ENCODE measurements at regions not wholly inside any gene's neighbourhood (a gene's known extent, or its start where the extent isn't known, plus 50 kb on each side); places are given as distances from the start of the nearest gene placed in this dataset.

DNA sequence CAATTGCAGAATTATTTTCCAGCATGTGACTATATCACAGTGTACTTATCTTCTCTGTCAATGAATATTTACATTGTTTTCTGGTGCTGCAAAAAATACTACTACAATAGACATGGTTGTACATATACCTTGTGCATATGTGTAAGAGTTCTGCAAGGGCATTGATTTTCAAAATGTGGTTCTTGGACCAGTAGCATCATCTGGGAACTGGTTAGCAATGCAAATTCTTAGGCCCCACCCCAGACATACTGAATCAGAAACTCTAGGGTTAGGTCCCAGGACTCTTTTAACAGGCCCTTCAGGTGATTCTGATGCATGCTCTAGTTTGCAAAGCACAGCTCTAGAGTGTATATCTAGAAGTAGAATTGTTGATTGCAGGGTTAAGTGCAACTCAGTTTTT, 292.3 kb downstream of the ZNF621 start:
- no peak for DNase-seq (ENCODE audit: low spot score)

DNA sequence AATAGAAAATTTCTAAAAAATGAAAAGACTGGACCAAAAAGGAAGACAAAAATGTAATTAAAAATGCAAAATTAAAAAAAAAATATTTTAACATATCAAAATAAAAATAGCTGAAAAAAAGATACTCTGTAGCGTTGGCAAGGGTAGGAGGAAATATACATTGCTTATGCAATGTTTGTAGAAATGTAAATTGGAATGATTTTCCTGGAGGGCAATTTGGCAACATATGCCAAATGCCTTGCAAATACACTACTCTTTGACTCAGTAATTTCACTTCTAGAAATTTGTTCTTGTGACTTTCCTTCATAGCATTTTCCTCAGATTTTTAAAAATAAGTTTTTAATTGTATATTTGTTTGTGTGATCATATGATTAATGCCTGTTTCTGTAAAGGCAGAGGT, 296.6 kb downstream of the ZNF621 start:
- DNase-seq (ENCODE audit: low spot score), result no peak

DNA sequence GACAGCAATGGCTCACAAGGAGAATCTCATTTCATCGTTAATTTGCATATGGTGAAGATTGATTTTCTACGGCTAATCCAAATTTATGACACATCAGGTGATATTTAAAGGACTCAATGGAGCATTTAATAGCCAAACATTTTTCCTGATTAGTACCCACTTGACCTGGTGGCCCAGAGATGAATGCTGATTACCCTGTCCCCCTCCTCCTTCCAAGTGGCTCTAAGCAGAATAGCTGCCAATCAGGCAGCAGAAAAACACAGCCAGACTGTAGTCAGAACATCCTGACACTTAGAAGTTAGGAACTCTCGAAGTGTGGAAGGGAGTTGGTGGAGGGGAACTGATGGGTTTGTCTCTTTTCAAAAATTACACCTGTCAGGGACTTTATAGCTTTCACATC, 302.5 kb downstream of the ZNF621 start:
- DNase-seq (ENCODE audit: low spot score), result no peak

DNA sequence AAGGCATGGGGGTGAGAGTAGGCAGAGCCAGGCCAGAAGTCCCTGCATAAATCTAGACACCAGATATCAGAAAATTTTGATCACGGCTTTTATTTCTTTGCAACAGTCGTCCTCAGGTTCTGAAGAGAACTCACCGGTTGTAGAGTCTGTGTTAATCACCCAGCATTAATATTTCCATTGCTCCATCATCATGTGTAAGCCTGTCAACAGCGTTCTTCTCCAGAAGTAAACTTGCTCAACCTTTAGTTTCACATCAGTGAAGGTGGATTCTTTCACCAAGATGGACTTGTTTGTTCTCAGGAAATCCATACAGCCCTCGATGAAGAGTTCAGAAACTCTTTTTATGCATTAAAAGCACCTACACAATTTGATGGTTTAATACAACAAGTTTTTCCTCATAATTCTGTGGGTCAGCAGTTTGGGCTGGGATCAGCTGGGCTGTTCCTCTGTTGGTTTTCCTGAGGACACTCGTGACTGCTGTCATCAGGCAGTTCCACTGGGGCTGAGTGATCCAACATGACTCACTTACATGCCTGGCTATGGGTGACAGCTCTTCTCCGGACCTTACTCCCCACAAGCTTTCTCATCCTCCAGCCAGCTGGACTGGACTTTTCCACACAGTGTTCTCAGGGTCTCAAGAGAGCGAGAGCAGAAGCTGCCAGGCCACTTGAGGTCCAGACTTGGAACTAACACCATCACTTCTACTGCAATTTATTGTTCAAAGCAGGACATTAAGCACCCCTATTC, 303.4 kb downstream of the ZNF621 start:
- no peak for DNase-seq (ENCODE audit: low spot score)

DNA sequence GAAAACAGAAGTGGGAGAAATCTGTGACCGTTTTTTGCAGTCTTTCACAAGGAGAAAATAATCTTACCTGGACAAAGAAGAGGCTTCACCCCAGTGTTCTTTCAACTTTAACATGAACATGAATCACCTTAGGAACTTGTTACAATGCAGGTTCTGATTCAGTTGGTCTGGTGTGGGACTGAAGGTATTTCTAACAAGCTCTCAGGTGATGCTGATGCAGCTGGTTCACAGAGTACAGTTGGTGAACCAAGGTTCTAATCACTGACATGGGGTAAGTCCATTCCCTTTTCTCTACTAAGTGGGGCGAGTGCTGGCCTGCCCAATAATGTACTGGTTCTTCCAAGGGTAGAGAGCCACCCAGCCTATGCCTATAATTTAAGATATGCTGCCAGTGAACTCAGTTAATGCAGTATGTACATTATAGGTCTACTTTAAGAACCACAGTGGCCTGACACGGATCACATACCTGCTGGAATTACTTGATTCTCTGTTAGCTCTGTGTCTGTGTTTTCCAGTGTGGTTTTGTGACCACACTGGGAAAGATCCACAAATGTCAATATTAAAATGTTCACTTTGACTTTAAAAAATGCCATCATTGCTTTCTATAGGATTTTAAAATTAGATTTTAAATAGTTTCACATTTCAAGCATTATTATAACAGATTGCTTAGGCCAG, 304.1 kb downstream of the ZNF621 start:
- no peak for DNase-seq (ENCODE audit: low spot score)

DNA sequence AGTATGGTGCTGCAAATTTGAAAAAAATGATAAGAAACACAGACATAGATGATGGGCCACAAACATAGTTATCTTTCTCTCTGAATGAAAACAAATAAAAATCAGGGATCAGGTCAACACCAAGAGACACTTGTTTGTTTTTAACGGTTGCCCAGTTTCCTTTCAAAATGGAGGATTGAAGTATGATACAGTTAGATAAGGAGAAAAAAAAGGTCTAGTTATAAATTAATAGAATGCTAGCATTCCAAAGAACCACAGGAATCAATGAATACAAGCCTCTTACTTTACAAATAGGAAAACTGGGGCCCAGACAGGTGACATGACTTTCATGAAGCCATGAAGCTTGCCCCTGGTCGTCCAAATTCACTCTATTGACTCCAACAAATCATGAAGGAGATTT, 305.1 kb downstream of the ZNF621 start:
- DNase-seq (ENCODE audit: low spot score), result no peak

DNA sequence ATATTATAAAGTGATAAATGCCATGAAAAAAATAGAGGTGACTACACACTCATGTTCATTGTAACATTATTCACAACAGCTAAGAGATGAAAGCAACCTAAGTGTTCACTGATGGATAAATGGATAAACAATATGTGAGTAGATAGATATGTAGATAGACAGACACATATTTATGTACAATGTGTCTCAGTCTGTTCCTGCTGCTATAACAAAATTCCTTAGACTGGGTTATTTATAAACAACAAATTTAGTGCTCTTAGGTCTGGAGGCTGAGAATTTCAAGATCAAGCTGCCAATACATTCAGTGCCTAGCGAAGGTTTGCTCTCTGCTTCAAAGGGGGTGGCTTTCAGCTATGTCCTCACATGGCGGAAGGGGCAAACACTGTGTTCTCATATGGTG, 312.5 kb downstream of the ZNF621 start:
- no peak for DNase-seq (ENCODE audit: low spot score)

DNA sequence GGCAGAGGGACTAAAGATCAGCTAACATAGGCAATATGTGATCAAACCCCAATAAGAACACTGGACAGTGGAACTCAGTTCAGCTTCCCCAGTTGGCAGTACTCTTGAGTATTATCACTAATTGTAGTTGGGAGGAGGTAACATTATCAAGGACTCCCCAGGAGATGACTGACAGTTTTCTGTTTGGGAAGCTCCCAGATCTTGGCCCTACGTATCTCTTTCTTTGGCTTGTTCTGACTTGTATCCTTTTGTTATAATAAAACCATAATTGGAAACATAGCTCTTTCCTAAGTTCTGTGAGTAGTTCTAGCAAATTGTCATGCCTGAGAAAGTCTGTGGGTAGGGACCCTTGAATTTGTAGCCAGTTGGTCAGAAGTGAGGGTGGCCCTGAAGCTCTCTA, 316.4 kb downstream of the ZNF621 start:
- DNase-seq (ENCODE audit: low spot score), result no peak

DNA sequence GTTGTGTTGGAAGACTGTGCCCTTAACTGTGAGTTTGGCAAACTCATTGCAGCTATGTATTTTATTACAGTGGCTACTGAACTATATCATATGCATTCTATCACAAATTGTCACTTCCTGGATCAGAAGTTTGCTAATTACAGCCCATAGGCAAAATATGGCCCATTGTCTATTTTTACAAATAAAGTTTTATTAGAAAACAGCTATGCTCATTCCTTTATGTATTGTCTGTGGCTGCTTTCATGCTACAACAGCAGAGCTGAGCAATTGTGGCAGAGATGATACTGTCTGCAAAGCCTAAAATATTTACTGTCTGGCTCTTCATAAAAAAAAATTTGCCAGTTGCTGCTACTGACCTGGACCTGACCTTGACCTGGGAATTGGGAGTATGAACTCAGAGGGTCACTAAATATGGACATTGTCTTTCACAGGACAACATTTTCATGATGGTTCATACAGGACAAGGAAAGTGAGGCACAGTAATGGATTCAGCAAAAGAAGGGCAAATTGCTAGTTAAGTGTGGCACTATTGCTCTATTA, 316.9 kb downstream of the ZNF621 start:
- no peak for DNase-seq (ENCODE audit: low spot score)

DNA sequence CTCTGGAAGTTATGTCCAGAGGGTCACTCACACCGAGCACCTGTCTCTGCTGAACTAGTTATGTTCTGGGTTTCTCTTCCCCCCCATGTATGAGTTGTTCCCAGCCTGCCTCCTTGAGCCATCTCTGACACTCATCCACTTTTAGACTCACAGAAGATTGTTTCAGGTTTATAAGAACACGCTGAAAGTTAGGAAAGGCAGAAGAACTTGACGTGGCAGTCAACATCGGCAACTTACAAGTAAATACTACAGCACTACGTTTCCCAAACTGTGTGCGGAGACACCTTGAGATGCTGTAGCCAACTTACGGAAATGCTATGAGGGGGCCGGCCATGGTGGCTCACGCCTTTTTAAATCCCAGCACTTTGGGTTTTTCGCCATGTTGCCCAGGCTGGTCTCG, 318.0 kb downstream of the ZNF621 start:
- no peak for DNase-seq (ENCODE audit: low spot score)

DNA sequence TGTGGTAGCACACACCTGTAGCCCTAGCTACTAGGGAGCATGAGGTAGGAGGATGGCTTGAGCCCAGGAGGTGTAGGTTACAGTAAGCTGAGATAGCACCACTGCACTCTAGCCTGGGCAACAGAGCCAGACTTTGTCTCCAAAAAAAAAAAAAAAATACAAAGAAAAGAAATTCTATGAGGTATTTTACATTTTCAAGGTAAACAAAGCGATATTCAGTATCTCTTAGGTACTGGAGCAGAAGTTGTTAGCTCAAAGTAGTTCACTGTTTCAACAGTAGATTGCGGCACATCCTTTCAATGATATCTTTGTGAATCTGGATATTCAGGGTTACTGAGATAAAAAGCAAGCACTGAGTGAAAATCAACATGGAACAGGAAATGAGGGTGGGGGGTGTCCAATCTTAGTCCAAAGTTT, 318.5 kb downstream of the ZNF621 start:
- DNase-seq (ENCODE audit: low spot score), result no peak

DNA sequence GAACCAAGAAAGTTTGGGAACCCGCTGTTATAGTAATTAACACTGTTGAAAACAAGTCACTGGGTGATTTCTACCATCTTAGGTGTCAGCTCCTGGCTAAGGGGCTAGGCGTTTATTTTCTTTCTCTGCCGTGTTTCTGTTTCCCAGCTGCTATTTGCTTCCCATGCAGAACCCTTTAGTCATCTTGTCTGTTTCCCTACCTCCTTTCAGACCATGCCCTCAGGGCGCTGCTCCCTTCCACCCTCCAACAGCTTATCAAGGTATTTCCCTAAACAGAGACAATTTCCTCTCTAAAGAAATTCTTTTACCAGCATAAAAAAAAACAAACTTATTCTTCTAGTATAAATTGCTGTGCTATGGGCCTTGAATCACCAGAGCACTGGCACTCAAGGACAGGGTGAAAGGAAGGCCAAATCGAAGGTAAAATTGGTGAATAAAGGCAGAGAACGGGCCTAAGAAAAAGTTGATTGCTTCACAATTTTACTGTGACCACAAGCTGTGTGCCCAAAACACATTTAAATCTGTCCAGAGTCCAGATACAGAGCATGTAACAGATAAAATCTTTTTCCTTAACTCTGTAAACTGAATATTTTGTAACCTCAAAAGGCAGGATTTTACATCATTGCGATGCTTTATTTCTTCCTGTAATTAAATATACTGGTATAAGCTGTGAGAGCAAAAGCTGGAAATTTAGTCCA, 319.2 kb downstream of the ZNF621 start:
- DNase-seq (ENCODE audit: low spot score), result no peak

DNA sequence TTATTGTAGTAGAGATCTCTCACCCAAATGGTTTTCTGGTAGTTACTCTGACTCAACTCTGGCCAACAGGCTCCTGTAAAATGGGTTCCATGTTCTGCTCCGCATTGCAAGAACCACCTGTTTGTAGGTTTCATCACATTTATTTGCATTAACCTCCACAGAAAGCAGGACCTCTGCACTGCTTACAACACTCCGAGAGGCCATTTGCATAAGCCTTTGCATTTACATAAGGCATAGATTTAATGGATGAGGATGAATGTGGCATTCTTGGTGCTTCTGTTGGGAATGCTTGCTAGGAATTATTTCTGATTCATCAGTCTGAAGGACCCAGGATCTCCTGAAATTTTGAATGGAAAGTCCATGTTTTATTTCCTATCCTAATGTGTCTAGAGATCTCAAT, 320.1 kb downstream of the ZNF621 start:
- DNase-seq (ENCODE audit: low spot score), result no peak

DNA sequence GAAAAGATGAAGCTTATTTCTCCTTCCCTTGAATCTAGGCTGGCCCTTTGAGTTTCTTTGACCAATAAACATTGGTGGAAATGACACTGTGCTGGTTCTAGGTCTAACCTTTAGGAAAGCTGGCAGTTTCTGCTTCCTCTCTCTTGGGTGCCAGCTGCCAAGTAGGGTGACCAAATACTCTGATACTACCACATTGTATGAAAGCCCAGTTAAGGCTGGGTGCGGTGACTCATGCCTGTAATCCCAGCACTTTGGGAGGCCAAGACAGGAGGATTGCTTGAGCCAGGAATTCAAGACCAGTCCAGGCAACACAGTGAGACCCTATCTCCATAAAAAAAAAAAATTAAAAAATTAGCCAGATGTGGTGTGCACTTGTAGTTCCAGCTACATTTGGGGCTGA, 320.7 kb downstream of the ZNF621 start:
- DNase-seq (ENCODE audit: low spot score), result no peak

DNA sequence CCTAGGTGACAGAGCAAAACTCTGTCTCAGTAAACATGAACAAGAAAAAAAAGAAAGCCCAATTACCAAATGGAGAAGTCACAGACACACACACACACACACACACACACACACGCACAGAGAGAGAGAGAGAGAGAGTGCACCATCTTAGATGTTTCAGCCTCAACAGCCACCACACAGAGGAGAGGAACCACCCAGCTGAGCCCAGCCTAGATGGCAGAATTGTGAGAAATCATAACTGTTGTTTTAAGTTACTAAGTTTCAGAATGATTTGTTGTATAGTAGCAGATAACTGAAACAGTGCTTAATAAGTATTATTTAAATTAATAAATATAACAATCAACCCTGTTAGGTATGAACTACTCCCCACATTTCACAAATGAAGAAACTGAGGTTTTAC, 321.2 kb downstream of the ZNF621 start:
- no peak for DNase-seq (ENCODE audit: low spot score)

DNA sequence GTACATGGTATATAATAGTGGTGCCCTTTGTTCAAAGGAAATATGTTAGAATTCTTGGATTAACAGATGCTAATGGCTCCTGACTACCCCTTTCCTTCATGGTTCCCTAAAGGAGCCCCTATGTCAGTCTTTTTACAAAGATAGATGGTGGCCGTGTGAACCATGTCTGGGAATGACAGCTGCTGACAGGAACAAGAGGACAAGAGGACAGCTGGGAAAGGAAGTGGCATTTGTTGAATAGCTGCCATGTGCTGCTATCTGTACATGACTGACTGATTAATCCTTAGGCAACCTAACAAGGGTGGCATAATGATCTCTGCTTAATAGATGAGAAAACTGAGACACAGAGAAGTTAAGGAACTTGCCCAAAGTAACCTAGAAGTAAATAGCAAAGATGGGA, 321.7 kb downstream of the ZNF621 start:
- DNase-seq (ENCODE audit: low spot score), result no peak

DNA sequence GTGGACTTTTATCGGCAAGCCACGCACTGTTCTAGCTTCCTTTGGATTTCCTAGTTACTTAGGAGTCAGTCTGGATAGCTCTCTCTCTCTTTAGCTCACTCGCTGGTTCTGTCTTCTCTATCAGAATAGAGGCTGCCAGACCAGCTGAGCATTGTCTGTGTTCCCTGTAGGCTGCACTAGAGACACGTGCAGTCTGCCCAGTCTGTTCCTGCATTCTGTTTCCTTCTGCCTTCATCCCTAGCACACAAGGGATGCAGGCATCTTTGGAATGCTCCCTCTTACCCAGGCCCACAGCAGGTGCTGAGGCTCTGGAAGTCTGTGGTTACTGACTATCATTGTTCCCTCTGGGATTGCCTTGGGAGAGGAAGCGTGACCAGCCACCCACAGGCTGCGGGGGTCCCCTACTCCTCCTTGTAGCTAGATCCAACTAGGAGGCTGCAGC, 322.8 kb downstream of the ZNF621 start:
- no peak for DNase-seq (ENCODE audit: low spot score)

DNA sequence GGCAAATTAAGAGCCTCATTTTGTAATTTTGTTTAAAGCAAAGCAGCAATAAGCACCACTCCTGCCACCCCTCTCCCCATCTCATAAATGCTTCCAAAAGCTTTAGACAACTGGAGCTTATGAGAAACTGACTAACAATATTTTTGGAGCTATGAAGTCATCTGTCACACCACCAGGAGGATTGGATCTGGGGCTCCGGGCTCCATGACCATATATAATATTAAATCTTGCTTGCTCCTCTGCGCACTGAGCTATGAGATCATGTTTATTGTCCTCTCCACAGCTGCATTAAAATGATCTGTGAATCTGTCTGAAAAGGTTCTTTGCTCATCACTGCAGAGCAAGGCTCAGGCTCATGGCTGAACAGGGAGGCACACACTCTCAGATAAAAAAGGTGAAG, 323.7 kb downstream of the ZNF621 start:
- no peak for DNase-seq (ENCODE audit: low spot score)

DNA sequence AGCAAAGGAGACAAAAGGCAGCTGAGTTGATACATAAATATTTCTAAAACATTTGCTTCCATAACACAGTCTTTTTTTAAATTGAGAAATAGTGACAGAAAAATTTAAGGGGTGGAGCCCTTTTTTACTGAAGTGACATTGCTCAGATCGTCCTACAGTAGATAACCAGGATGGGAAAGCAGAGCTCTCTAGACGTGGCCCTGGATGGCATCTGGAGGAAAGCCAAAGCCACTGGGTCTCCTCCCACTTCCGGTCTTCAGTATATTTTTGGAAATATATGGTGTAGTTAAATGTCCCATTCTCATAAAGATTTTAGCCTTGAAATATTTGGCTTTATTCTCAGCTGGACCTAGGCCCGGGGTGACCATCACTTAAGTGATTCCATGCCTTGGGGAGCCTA, 326.1 kb downstream of the ZNF621 start:
- DNase-seq (ENCODE audit: low spot score), result no peak

DNA sequence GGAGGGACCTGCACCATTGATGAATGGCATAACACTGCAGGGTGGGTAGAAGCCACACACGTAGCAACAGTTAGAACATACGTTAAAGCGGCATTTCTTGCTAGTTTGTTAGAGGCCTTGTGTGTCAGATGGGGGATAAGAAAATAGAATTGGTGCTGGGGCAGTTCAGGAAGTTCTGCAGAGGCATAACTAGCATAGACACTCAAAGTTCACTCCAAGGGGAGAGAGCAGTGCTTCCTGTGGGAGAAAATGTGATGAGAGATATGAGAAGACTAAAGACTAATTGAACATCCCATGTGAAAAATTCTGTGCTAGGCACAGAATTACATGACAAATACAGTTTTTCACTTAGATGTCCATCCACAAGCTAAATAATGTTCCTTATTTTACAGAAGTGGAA, 327.1 kb downstream of the ZNF621 start:
- DNase-seq (ENCODE audit: low spot score), result no peak

DNA sequence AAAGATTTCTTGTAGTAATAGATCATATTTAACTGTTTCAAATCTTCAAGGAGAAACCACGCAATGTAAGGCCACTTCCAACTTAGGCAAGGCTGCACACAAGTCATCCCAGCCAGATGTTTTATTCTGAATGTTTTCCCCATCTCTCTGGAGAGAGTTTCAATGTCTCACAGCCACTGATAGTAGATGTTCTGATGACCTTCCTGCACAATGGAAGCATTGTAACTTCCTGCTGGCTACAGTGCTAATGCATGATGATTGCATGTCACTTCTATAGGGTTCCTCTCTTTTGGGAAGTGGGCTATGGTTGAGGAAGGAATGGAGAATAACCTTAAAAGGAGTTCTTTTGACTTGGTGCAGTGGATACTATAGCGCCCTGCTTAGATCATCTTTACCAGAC, 328.0 kb downstream of the ZNF621 start:
- DNase-seq (ENCODE audit: low spot score), result no peak

DNA sequence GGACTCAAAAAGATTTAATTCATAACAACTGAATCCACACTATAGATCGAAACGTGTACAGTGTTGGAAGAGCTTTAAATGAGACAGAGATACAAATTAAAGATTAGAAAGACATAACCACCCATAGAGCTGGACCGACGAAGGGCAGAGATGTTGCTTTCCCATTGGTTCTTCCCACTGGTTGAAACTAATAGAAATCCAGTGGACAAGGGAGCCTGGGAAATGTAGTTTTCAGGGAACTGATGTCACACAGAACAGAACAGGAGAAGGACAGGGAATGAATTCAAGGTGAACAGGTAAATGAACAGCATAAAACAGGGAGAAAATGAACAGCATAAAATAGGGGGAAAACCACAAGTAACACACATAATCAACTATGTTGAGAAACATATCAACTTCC, 328.7 kb downstream of the ZNF621 start:
- no peak for DNase-seq (ENCODE audit: low spot score)

DNA sequence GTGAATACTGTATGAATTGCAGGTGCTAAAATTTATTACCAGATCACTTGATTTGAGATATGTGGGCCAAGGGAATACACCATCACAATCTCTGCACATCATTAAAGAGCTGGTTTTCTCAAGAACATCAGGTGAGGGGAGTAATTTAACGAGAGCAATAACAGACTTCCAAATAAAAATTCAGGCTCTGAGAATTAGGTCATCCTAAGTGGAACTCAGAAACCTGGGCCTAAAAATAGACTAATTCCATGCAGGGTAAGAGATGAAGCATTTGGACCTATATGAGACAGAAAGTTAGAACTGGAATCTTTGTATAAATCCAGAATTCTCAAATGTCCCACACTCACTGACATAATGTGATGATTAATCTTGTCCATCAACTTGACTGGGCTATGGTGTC, 331.1 kb downstream of the ZNF621 start:
- no peak for DNase-seq (ENCODE audit: low spot score)
